K562 (cell line): ENCODE measurements at regions not wholly inside any gene's neighbourhood (a gene's known extent, or its start where the extent isn't known, plus 50 kb on each side); places are given as distances from the start of the nearest gene placed in this dataset.

Source experiments
- ATAC-seq: fragments of 200-7000 bp; cut with Tn5 transposase; 3 replicates; pipeline ENCODE4 v1.9.1; 2020; ENCODE audit warnings: moderate library complexity
- BruUV-seq: library from RNA; stranded (reverse); fragments of 400-500 nt; replicated peaks from 2 replicates; lab custom pipeline; 2021; lab: Mats Ljungman, UMichigan
- CTCF ChIA-PET: fragments of 300-600 bp; formaldehyde crosslinking; extraction: SDS; loops from one replicate; lab custom pipeline; 2021; ENCODE audit warnings: low intra/inter-chr PET ratio; lab: Yijun Ruan, JAX
- POLR2A ChIA-PET: fragments of 300-600, 350-650 bp; sonication (Branson Sonifier 250); formaldehyde crosslinking; extraction: SDS; loops from one replicate; lab custom pipeline; 2021; ENCODE audit warnings: antibody characterized with exemption, inconsistent platforms; lab: Yijun Ruan, JAX
- DNase-seq, 4 experiments: peaks; one replicate each; pipeline versions ENCODE4 v3.0.0 to v3.0.0-alpha.2; 2011 to 2018; ENCODE audit warnings: low spot score in 3 of 4, mixed read lengths in 3 of 4; ENCODE audit errors: extremely low read depth in 1 of 4
- FAIRE-seq: peaks from 2 replicates; lab custom pipeline; 2011; peaks lifted over from hg19 to GRCh38; lab: Jason Lieb, UNC
- H2AFZ ChIP-seq: 2 replicates; pipeline ENCODE4 v1.6.0; 2011; ENCODE audit warnings: low read depth, low read length, control low read depth, inconsistent platforms
- H3K27ac ChIP-seq: fragments of 200-600 bp; 3 replicates; pipeline ENCODE4 v1.8.0; 2011; ENCODE audit warnings: low read depth, mild to moderate bottlenecking, control low read depth, inconsistent platforms, low read length, moderate library complexity, mixed read lengths; ENCODE audit errors: extremely low read depth
- H3K27me3 ChIP-seq, 2 experiments: fragments of 300-600 bp in 1 of 2; 2 replicates in 1 of 2; 3 replicates in 1 of 2; pipeline versions ENCODE4 v1.6.0 to v1.8.0; 2011; ENCODE audit warnings: inconsistent platforms in 2 of 2, low read length in 2 of 2, mild to moderate bottlenecking in 1 of 2, mixed read lengths in 1 of 2, moderate library complexity in 1 of 2; ENCODE audit not compliant: control insufficient read depth in 2 of 2, insufficient read depth in 2 of 2
- H3K36me3 ChIP-seq: fragments of 300-600 bp; 3 replicates; pipeline ENCODE4 v1.8.0; 2011; ENCODE audit warnings: mild to moderate bottlenecking, low read length, inconsistent platforms; ENCODE audit not compliant: control insufficient read depth, insufficient read depth
- H3K4me1 ChIP-seq, 2 experiments: fragments of 200-600 bp in 1 of 2; replicated peaks in 1 of 2; 2 replicates in 1 of 2; 3 replicates in 1 of 2; pipeline versions ENCODE4 v1.5.1 to v1.8.0; 2011; ENCODE audit warnings: inconsistent platforms in 2 of 2, low read length in 2 of 2, mild to moderate bottlenecking in 1 of 2, mixed read lengths in 1 of 2, moderate library complexity in 1 of 2; ENCODE audit not compliant: control insufficient read depth in 2 of 2, insufficient read depth in 2 of 2
- H3K4me2 ChIP-seq: 2 replicates; pipeline ENCODE4 v1.6.1; 2011; ENCODE audit warnings: low read length, control low read depth, inconsistent platforms, mixed read lengths; ENCODE audit not compliant: insufficient read depth
- H3K4me3 ChIP-seq: fragments of 200-600 bp; sonication (generic), shearing (Covaris generic); 2 replicates; pipeline ENCODE4 v1.5.1; 2016; ENCODE audit warnings: control low read depth, inconsistent platforms
- H3K79me2 ChIP-seq: fragments of 200-600 bp; 3 replicates; pipeline ENCODE4 v1.8.0; 2011; ENCODE audit warnings: low read length, inconsistent platforms; ENCODE audit not compliant: control insufficient read depth, insufficient read depth
- H3K9ac ChIP-seq, 2 experiments: 2 replicates each; pipeline versions ENCODE4 v1.6.0 to v1.6.1; 2011; ENCODE audit warnings: low read depth in 2 of 2, low read length in 2 of 2, control low read depth in 1 of 2, inconsistent platforms in 1 of 2, mild to moderate bottlenecking in 1 of 2, mixed read lengths in 1 of 2; ENCODE audit not compliant: insufficient read depth in 1 of 2
- H3K9me1 ChIP-seq: one replicate; pipeline ENCODE4 v1.6.0; 2011; ENCODE audit warnings: inconsistent platforms, mild to moderate bottlenecking, low read length, moderate library complexity; ENCODE audit not compliant: control insufficient read depth, insufficient read depth
- H3K9me3 ChIP-seq: replicated peaks from 2 replicates; pipeline ENCODE4 v1.5.1; 2011; ENCODE audit warnings: low read depth, low read length, inconsistent platforms; ENCODE audit not compliant: control insufficient read depth, insufficient read depth
- H4K20me1 ChIP-seq: replicated peaks from 2 replicates; pipeline ENCODE4 v1.6.1; 2011; ENCODE audit warnings: low read length, inconsistent platforms, mixed read lengths; ENCODE audit not compliant: control insufficient read depth, insufficient read depth
- ADNP ChIP-seq: fragments of 200-800 bp; sonication (Bioruptor generic); IDR thresholded peaks from 2 replicates; pipeline ENCODE4 v1.6.1; 2016; ENCODE audit warnings: missing genetic modification characterization, missing compliant biosample characterization
- ARHGAP35 ChIP-seq: fragments of 450-650 bp; IDR thresholded peaks from 2 replicates; pipeline ENCODE4 v1.6.1; 2018; ENCODE audit not compliant: partially characterized antibody
- CXXC5 ChIP-seq: fragments of 250-450 bp; sonication (Bioruptor Pico); IDR thresholded peaks from 2 replicates; pipeline ENCODE4 v1.8.0; 2022; ENCODE audit warnings: inconsistent platforms, mild to moderate bottlenecking, moderate library complexity
- E2F8 ChIP-seq: fragments of 450-650 bp; IDR thresholded peaks from 2 replicates; pipeline ENCODE4 v1.7.1; 2018; ENCODE audit warnings: mild to moderate bottlenecking, low read depth; ENCODE audit not compliant: partially characterized antibody
- EGR1 ChIP-seq: fragments of 450-650 bp; conservative IDR thresholded peaks from 2 replicates; pipeline ENCODE4 v1.6.1; 2017; ENCODE audit warnings: mild to moderate bottlenecking
- ESRRB ChIP-seq: fragments of 250-450 bp; sonication (Bioruptor Pico); IDR thresholded peaks from 2 replicates; pipeline ENCODE4 v1.5.0; 2020; ENCODE audit warnings: mild to moderate bottlenecking, moderate library complexity, borderline replicate concordance
- MEF2A ChIP-seq: IDR thresholded peaks from 2 replicates; pipeline ENCODE4 v1.6.1; 2011; ENCODE audit warnings: low read depth, mild to moderate bottlenecking, low read length, moderate library complexity; ENCODE audit not compliant: control insufficient read depth
- MLX ChIP-seq, 2 experiments: fragments of 450-650 bp in 1 of 2; sonication (generic) in 1 of 2; formaldehyde crosslinking; conservative IDR thresholded peaks; 2 replicates each; pipeline versions ENCODE4 v1.4.0 to v1.8.1; 2020 to 2022; ENCODE audit warnings: mild to moderate bottlenecking in 1 of 2, missing genetic modification reagents in 1 of 2
- MTF1 ChIP-seq: fragments of 250-450 bp; sonication (Bioruptor Pico); IDR thresholded peaks from 2 replicates; pipeline ENCODE4 v1.9.0; 2021; ENCODE audit warnings: moderate library complexity, mild to moderate bottlenecking, inconsistent platforms, borderline replicate concordance
- NFE2 ChIP-seq: IDR thresholded peaks from 2 replicates; pipeline ENCODE4 v1.6.1; 2014; ENCODE audit warnings: antibody characterized with exemption, low read depth
- RBM25 ChIP-seq: fragments of 200-400 bp; formaldehyde crosslinking; IDR thresholded peaks from 2 replicates; pipeline ENCODE4 v1.6.1; 2018; ENCODE audit warnings: low read length, low read depth, moderate library complexity; ENCODE audit not compliant: severe bottlenecking
- SNIP1 ChIP-seq: fragments of 450-650 bp; IDR thresholded peaks from 2 replicates; pipeline ENCODE4 v1.7.1; 2017; ENCODE audit warnings: low read depth, mild to moderate bottlenecking
- TRIM24 ChIP-seq, 2 experiments: fragments of 450-650 bp; IDR thresholded peaks; 2 replicates each; pipeline ENCODE4 v1.6.1; 2016
- ZKSCAN8 ChIP-seq: fragments of 200-800 bp; sonication (Bioruptor generic); IDR thresholded peaks from 2 replicates; pipeline ENCODE4 v1.6.1; 2016; ENCODE audit warnings: missing genetic modification characterization, missing compliant biosample characterization
- ZNF184 ChIP-seq: sonication (generic); formaldehyde crosslinking; IDR thresholded peaks from 2 replicates; pipeline ENCODE4 v1.5.0; 2020; ENCODE audit warnings: missing genetic modification reagents
- ZNF57 ChIP-seq: fragments of 450-650 bp; formaldehyde crosslinking; IDR thresholded peaks from 2 replicates; pipeline ENCODE4 v1.4.0; 2020; ENCODE audit warnings: mild to moderate bottlenecking, moderate library complexity
- ZNF764 ChIP-seq: fragments of 250-450 bp; sonication (Bioruptor Pico); IDR thresholded peaks from 2 replicates; pipeline ENCODE4 v1.4.0; 2020; ENCODE audit warnings: low read depth, mild to moderate bottlenecking, moderate library complexity
- WGBS: fragments of 100-300 bp; shearing (Covaris generic); methylation state at CpG from one replicate; pipeline ENCODE4 v1.1.6; 2016; ENCODE audit warnings: low coverage, mixed read lengths; ENCODE audit not compliant: insufficient coverage; ENCODE audit errors: missing lambda C conversion rate; 5-methylcytosine and 5-hydroxymethylcytosine counted together
- in situ Hi-C: fragments of 300-500 bp; cut with MboI; formaldehyde crosslinking; loops from 4 replicates; pipeline ENCODE4 v1.15.0; 2018; ENCODE audit warnings: inconsistent platforms, mixed read lengths
- intact Hi-C: fragments of 100-400 bp; cut with micrococcal nuclease; formaldehyde crosslinking; loops from 2 replicates; pipeline ENCODE4 v1.14.2; 2022

- 0% methylated on average over 11 of the region's 11 CpGs for WGBS
- no peaks in the 10 kb centered on the region for H3K79me2 ChIP-seq
- no peak overlapping the region for H2AFZ ChIP-seq
- DNase-seq, result peak; percentile 45 to 54 (median 52)
- BruUV-seq, result no TSS peak
- in situ Hi-C loops, result no loop called here
- peaks cover 3% of the 10 kb centered on the region for H3K9me1 ChIP-seq
- H3K4me1 ChIP-seq, result peaks cover 7 to 21% of the 10 kb centered on the region in 2 experiments; a peak in 3 of 5 replicates
- no peak overlapping the region for H3K27ac ChIP-seq
- no peaks in the 10 kb centered on the region for H3K9me3 ChIP-seq
- peak; percentile 73 for ATAC-seq
- H3K9ac ChIP-seq, result peak overlapping the region in 1 of 2 experiments; percentile 58; a peak in 1 of 4 replicates
- no peak overlapping the region for H3K4me2 ChIP-seq
- intact Hi-C loops, result loop anchor here (10.0 kb wide), 1 partner anchor 86 kb away; the partner anchor contains the start of gene RET
- POLR2A ChIA-PET, result interaction anchor here (1.3 kb wide), 1 partner anchor 9 kb away, joined by 3 read pairs; no protein-coding TSS in a partner anchor
- H3K27me3 ChIP-seq, result peaks cover 4 to 48% of the 10 kb centered on the region in 2 experiments; a peak in 3 of 5 replicates
- H3K36me3 ChIP-seq, result no peaks in the 10 kb centered on the region
- H4K20me1 ChIP-seq, result peaks cover 2% of the 10 kb centered on the region; the same call in 1 of the 2 replicates
- no peak overlapping the region for H3K4me3 ChIP-seq
- FAIRE-seq, result no peak
- CTCF ChIA-PET, result no interaction called here
- TF ChIP-seq E2F8 (no peak), EGR1 (peak; percentile 95), MTF1 (CRISPR knock-in tag) (no peak), ZKSCAN8 (CRISPR knock-in tag) (no peak), ARHGAP35 (no peak), CXXC5 (CRISPR knock-in tag) (no peak), MLX (CRISPR knock-in tag; conservative IDR thresholded peaks at IDR 0.05) (no peak), RBM25 (no peak), ZNF184 (no peak), TRIM24 (IDR thresholded peaks at IDR 0.05) (peak in 1 of 2 experiments; percentile 9; a peak in 1 of 4 replicates), ADNP (no peak), SNIP1 (no peak), ZNF57 (CRISPR knock-in tag) (no peak), ESRRB (CRISPR knock-in tag) (no peak), MEF2A (no peak), ZNF764 (CRISPR knock-in tag) (no peak), NFE2 (0 out of 2 replicates have a peak, but pooled peaks have one; percentile 27)
Observed at GRCh38 chr10:42988517-42989395, 88.1 kb upstream of the RET start.
